ENCODE measurements at regions not wholly inside any gene's neighbourhood (a gene's known extent, or its start where the extent isn't known, plus 50 kb on each side); places are given as distances from the start of the nearest gene placed in this dataset.

DNA sequence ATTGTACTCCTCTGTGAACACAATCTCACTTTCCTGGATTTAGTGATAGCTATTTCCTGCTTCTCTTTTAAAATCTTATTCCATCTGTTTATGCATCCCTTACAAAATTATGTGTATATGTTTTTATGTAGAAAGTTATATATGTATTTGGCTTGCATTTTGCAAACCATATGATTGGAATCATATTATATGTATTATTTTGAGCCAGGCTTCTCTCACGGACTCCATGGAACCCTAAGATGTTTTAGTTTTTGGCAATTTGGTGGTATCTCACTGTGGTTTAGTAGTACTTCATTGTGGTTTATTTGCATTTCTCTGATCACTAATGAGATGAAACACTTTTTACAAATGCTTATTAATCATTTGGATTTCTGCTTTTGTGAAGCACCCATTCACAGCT lies 507.3 kb upstream of the KIRREL3 start:
- Mint-ChIP-seq H3K27ac (ENCODE audit: unreplicated experiment) (no peak overlapping the region), H3K4me1 (no peaks in the 10 kb centered on the region), H3K9me3 (no peaks in the 10 kb centered on the region), H3K27me3 (ENCODE audit: low read depth) (no peaks in the 10 kb centered on the region), H3K36me3 (ENCODE audit: low read depth) (no peaks in the 10 kb centered on the region), H3K4me3 (no peak overlapping the region)
- TF ChIP-seq, protein P1, sequence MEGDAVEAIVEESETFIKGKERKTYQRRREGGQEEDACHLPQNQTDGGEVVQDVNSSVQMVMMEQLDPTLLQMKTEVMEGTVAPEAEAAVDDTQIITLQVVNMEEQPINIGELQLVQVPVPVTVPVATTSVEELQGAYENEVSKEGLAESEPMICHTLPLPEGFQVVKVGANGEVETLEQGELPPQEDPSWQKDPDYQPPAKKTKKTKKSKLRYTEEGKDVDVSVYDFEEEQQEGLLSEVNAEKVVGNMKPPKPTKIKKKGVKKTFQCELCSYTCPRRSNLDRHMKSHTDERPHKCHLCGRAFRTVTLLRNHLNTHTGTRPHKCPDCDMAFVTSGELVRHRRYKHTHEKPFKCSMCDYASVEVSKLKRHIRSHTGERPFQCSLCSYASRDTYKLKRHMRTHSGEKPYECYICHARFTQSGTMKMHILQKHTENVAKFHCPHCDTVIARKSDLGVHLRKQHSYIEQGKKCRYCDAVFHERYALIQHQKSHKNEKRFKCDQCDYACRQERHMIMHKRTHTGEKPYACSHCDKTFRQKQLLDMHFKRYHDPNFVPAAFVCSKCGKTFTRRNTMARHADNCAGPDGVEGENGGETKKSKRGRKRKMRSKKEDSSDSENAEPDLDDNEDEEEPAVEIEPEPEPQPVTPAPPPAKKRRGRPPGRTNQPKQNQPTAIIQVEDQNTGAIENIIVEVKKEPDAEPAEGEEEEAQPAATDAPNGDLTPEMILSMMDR (conservative IDR thresholded peaks at IDR 0.05) = no peak
- no peak for DNase-seq (ENCODE audit: low read depth, low spot score)

DNA sequence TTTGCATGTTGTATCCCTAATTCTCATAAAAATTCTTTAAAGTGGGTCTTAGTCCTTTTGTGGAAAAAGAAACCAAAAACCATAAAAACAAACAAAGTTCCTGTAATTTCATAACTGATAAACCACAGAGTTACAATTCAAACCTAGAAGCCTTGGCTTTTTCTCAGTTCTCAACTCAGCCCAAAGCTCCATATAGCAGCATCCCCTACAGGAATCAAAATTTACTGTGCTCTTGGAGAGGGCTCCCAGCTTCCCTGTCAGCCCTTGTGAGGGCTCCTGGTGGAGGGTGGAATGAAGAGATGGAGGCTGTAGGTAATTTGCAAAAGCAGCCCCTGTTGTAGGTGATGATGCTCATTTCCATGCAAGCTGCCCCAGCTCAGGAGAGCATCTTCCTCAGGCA lies 506.1 kb upstream of the KIRREL3 start:
- TF ChIP-seq, protein P1 (conservative IDR thresholded peaks at IDR 0.05) = no peak
- DNase-seq (ENCODE audit: low read depth, low spot score) = no peak
- Mint-ChIP-seq H3K4me1 (no peaks in the 10 kb centered on the region), H3K27ac (ENCODE audit: unreplicated experiment) (no peak overlapping the region), H3K9me3 (peaks cover under 1% of the 10 kb centered on the region), H3K4me3 (no peak overlapping the region), H3K27me3 (ENCODE audit: low read depth) (no peaks in the 10 kb centered on the region), H3K36me3 (ENCODE audit: low read depth) (no peaks in the 10 kb centered on the region)

DNA sequence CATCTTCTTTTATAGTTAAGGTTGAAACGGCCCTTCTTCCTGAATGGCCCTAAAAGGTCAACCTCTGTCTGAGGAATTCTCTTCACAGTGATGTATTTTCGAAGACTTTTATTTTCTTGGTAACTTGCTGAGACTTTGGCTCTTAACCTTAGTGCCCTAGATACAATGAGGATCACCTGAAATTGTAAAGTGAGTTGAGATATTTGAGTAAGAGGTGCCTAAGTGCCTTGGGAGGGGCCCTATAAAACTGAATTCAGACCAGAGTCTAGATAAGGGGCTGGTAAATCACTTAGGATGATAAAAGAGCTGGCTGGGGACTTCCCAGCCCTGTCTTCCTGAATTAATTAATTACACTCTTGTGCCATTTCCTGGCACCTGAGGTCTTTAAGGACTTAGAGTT lies 505.6 kb upstream of the KIRREL3 start:
- peaks cover 5% of the 10 kb centered on the region for H3K9me3 Mint-ChIP-seq
- DNase-seq (ENCODE audit: low read depth, low spot score) = no peak
- H3K4me3 Mint-ChIP-seq = no peak overlapping the region
- no peaks in the 10 kb centered on the region for H3K27me3 Mint-ChIP-seq (ENCODE audit: low read depth)
- no peak overlapping the region for H3K27ac Mint-ChIP-seq (ENCODE audit: unreplicated experiment)
- H3K4me1 Mint-ChIP-seq = no peaks in the 10 kb centered on the region
- TF ChIP-seq, protein P1 (conservative IDR thresholded peaks at IDR 0.05) = no peak
- H3K36me3 Mint-ChIP-seq (ENCODE audit: low read depth) = no peaks in the 10 kb centered on the region

DNA sequence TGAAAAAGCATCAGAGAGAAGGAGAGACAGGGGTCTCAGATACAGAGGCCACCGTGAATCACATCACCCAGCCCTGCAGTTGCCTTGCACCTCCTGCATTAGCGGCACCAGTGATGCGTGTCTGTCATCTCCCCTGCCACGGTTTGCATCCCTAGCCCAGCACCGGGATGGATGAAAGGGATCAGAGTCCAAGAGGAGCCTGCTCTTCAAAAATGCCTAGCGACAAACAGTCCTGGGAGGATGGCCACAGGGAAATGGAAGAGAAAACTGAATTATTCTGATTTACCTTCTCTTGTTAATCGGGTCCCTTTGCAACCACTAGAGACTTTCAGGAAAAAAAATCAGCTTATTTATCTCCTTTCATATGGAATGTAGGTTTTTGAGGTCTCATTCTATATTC lies 495.6 kb upstream of the KIRREL3 start:
- Mint-ChIP-seq H3K36me3 (ENCODE audit: low read depth) (peaks cover 3% of the 10 kb centered on the region), H3K27me3 (ENCODE audit: low read depth) (no peaks in the 10 kb centered on the region), H3K4me3 (no peak overlapping the region), H3K4me1 (peaks cover 7% of the 10 kb centered on the region), H3K27ac (ENCODE audit: unreplicated experiment) (no peak overlapping the region), H3K9me3 (peaks cover 8% of the 10 kb centered on the region)
- TF ChIP-seq, protein P1 (conservative IDR thresholded peaks at IDR 0.05) = no peak
- DNase-seq (ENCODE audit: low read depth, low spot score) = no peak

DNA sequence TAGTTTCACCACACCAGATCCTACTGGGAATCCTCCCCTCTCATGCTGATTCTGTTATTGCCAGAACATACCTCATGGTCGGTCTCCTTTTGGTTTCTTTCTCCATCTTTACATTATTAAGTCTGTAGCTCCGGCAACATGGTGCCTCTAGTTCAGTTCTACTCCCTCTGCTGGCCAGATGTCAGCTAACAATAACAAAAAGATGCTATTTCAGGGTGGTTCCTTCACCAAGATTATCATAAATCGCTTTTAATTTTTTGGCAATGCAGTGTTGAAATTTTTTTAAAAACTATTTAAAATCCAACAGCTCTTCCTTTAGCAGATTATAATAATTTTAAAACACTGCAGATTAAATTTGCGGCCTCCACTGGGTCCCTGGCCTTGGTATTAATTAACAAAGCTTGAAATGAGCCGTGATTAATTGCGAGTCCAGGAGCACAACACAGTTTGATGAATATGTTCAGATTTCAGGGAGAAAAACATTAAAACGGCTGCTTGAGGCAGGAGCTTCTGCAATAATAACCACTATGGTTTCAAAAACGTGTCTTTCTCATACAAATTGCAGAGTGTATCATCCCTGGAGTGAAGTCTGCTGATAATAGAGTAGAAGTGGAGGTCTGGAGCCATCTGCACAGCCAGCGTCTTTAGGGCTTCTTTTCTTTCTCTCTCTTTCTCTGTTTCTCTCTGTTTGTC lies 492.9 kb upstream of the KIRREL3 start:
- peaks cover 3% of the 10 kb centered on the region for H3K36me3 Mint-ChIP-seq (ENCODE audit: low read depth)

More for the DNA sequence above, 492.9 kb upstream of the KIRREL3 start:
- TF ChIP-seq, protein P1 (conservative IDR thresholded peaks at IDR 0.05) = peak; percentile 71
- no peak overlapping the region for H3K27ac Mint-ChIP-seq (ENCODE audit: unreplicated experiment)
- peaks cover 9% of the 10 kb centered on the region for H3K9me3 Mint-ChIP-seq
- DNase-seq (ENCODE audit: low read depth, low spot score) = peak; percentile 16
- peaks cover 7% of the 10 kb centered on the region for H3K4me1 Mint-ChIP-seq
- H3K4me3 Mint-ChIP-seq = no peak overlapping the region
- no peaks in the 10 kb centered on the region for H3K27me3 Mint-ChIP-seq (ENCODE audit: low read depth)

Data from neural crest cell (in vitro differentiated cells).